Lung (tissue), 11 donors: ENCODE measurements at regions not wholly inside any gene's neighbourhood (a gene's known extent, or its start where the extent isn't known, plus 50 kb on each side); places are given as distances from the start of the nearest gene placed in this dataset.

Experiments used
- ATAC-seq: fragments of 200-7000 bp; cut with Tn5 transposase; one replicate; pipeline ENCODE4 v1.9.1; 2020; ENCODE audit warnings: moderate number of reproducible peaks; ENCODE audit not compliant: insufficient read depth, low FRiP score
- DNase-seq, 3 donors: peaks; one replicate each; pipeline ENCODE4 v3.0.0-alpha.2; 2013 to 2017
- H3K27ac ChIP-seq, 2 donors: one replicate each; pipeline ENCODE4 v1.5.1; 2013; ENCODE audit warnings: mild to moderate bottlenecking in 2 of 2, moderate library complexity in 2 of 2, control low read depth in 1 of 2, inconsistent platforms in 1 of 2, low read depth in 1 of 2, low read length in 1 of 2
- H3K27me3 ChIP-seq, 3 donors: one replicate each; pipeline ENCODE4 v1.5.1; 2013; ENCODE audit warnings: low read length in 2 of 3; ENCODE audit not compliant: control insufficient read depth in 3 of 3, insufficient read depth in 3 of 3
- H3K36me3 ChIP-seq, 4 donors: one replicate each; pipeline ENCODE4 v1.5.1; 2013; ENCODE audit warnings: low read length in 4 of 4, mild to moderate bottlenecking in 1 of 4, moderate library complexity in 1 of 4; ENCODE audit not compliant: control insufficient read depth in 4 of 4, insufficient read depth in 4 of 4
- H3K4me1 ChIP-seq, 5 donors: one replicate each; pipeline ENCODE4 v1.5.1; 2013; ENCODE audit warnings: low read length in 5 of 5, mild to moderate bottlenecking in 2 of 5, moderate library complexity in 1 of 5; ENCODE audit not compliant: control insufficient read depth in 5 of 5, insufficient read depth in 5 of 5
- H3K4me3 ChIP-seq: one replicate; pipeline ENCODE4 v1.5.1; 2013; ENCODE audit warnings: mild to moderate bottlenecking, control low read depth, moderate library complexity
- H3K9ac ChIP-seq, 2 donors: one replicate each; pipeline ENCODE4 v1.5.1; 2013; ENCODE audit warnings: low read length in 2 of 2, control low read depth in 1 of 2; ENCODE audit not compliant: insufficient read depth in 1 of 2
- H3K9me3 ChIP-seq, 4 donors: one replicate each; pipeline ENCODE4 v1.5.1; 2013; ENCODE audit warnings: low read length in 3 of 4, mild to moderate bottlenecking in 1 of 4, moderate library complexity in 1 of 4; ENCODE audit not compliant: control insufficient read depth in 4 of 4, insufficient read depth in 3 of 4
- CTCF ChIP-seq: IDR thresholded peaks from 2 replicates; pipeline ENCODE4 v1.5.1; 2012; ENCODE audit warnings: mild to moderate bottlenecking; ENCODE audit errors: control extremely low read depth, extremely low read depth
- WGBS, 2 donors: extraction: QIAGEN DNeasy Blood & Tissue Kit; methylation state at CpG; one replicate each; pipeline ENCODE4 v1.1.7; 2013; 5-methylcytosine and 5-hydroxymethylcytosine counted together
- donor health status: control.
- donor health status: control.
- donor health status: Bipolar disorder and iron deficiency.
- donor health status: healthy.
- donor health status: DM: yes; HTN: yes; CAD: no.

GRCh38 chr7:91326516-91327199 lies 62.4 kb downstream of the FZD1 start:
- TF ChIP-seq CTCF = no peak
- Histone ChIP-seq H3K27me3 (no peaks in the 10 kb centered on the region), H3K36me3 (no peaks in the 10 kb centered on the region), H3K9ac (peak overlapping the region in 1 of 2 donors; percentile 27), H3K4me1 (peaks cover 0 to 28% (median 6%) of the 10 kb centered on the region in 5 donors), H3K27ac (no peak overlapping the region), H3K9me3 (no peaks in the 10 kb centered on the region), H3K4me3 (no peak overlapping the region)
- DNase-seq (peak in 2 of 3 donors; percentile 39 to 52), ATAC-seq (no peak)
- WGBS, 2 donors = 19 to 50% methylated on average over 8 of the region's 8 CpGs

GRCh38 chr7:91327346-91327745 lies 63.1 kb downstream of the FZD1 start:
- Histone ChIP-seq H3K27me3 (no peaks in the 10 kb centered on the region), H3K9ac (no peak overlapping the region), H3K36me3 (no peaks in the 10 kb centered on the region), H3K4me1 (peaks cover 0 to 29% (median 4%) of the 10 kb centered on the region in 5 donors), H3K4me3 (no peak overlapping the region), H3K27ac (no peak overlapping the region), H3K9me3 (no peaks in the 10 kb centered on the region)
- no peak for TF ChIP-seq CTCF
- no peak for DNase-seq
- WGBS, 2 donors = 62 to 84% methylated on average over 2 of the region's 2 CpGs
- ATAC-seq = no peak

- H3K36me3 ChIP-seq = no peaks in the 10 kb centered on the region
- no peak for DNase-seq
- no peaks in the 10 kb centered on the region for H3K27me3 ChIP-seq
- no peak overlapping the region for H3K4me3 ChIP-seq
- H3K4me1 ChIP-seq = peaks cover 0 to 29% (median 4%) of the 10 kb centered on the region in 5 donors
- no peak overlapping the region for H3K9ac ChIP-seq
- H3K9me3 ChIP-seq = no peaks in the 10 kb centered on the region
- no peak for ATAC-seq
- TF ChIP-seq CTCF = no peak
- no peak overlapping the region for H3K27ac ChIP-seq
Measured at GRCh38 chr7:91329571-91329970, 65.3 kb downstream of the FZD1 start.
